HG02798 (cell line): ENCODE measurements at regions not wholly inside any gene's neighbourhood (a gene's known extent, or its start where the extent isn't known, plus 50 kb on each side); places are given as distances from the start of the nearest gene placed in this dataset.
A peak's percentile ranks its signal among the peaks of the same experiment; 100 is the strongest.

Experiments used
- ATAC-seq: cut with Tn5 transposase; IDR thresholded peaks from one replicate; pipeline ENCODE4 v1.9.1; 2021; ENCODE audit warnings: mild to moderate bottlenecking; ENCODE audit not compliant: unreplicated experiment, poor library complexity

DNA sequence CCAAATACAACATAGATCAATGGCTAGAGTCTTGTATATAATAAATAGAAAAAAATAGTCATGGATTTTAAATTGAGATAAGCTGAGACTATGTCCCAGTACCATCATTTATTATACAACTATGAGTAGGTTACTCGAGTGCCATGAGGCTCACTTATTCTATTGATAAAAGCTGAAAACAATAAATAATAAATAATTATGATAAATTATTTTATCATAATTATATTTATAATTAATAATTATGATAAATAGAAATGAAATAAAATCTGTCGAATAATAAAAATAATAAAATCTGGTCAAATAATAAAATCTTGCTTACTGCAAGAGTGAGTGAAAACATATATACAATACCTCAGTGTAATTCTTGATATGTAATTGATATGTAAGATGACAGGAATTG lies 801.4 kb downstream of the FAM181B start:
- ATAC-seq, result no peak

DNA sequence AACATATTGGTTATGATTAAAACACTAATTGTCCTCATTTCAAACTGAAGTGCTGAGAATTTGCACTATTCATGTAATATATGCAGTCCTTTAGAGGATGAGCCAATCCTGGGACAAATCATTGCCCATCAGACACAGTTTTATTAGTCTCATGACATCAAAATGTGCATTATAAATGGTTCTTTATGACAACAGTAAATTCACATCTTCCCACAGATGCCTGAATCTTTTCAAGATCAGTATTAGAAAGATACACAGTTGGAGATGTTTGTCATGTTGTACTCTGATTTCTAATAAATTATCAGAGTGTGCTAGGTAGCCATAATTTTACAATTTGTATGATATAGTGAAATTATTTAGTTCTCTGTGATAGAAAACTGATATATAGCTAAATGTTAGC lies 813.5 kb downstream of the FAM181B start:
- ATAC-seq, result no peak

GRCh38 chr11:81916451-81916850 lies 817.2 kb downstream of the FAM181B start:
- ATAC-seq, result no peak

DNA sequence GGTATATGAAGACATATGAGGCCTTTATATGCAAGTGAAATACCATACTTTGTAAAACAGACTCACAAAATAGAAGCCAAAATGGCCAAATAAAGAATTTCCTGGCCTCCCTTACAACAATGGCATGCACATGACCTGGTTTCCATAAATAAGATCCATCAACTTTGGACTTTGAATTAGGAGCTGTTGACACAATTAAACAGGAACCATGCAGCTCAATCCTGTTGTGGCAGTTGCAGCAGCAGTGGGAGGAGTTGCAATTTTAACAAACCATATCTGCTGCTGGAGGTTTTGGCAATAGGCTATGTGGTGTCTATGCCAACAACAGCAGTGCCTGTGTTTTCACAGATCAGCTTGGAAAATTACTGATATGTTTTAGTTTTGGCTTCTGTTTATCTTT lies 818.6 kb downstream of the FAM181B start:
- no peak for ATAC-seq

DNA sequence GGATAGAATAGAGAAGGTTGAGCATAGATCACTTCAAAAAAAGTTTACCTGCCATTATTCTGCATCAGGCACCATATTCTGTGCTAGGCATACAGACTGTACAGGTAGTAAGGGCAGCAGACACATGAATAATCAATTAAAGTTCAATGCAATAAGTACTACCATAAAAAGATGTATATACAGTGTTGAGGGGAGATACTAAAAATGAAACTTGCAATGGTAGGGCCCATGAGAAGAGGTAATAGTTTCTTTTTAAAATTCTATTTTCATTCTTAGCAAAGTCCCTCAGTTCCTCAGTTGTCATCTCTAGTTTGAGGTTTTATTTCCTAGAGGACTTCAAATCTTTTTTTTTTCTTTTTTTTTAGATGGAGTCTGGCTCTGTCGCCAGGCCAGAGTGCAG lies 819.9 kb downstream of the FAM181B start:
- no peak for ATAC-seq

DNA sequence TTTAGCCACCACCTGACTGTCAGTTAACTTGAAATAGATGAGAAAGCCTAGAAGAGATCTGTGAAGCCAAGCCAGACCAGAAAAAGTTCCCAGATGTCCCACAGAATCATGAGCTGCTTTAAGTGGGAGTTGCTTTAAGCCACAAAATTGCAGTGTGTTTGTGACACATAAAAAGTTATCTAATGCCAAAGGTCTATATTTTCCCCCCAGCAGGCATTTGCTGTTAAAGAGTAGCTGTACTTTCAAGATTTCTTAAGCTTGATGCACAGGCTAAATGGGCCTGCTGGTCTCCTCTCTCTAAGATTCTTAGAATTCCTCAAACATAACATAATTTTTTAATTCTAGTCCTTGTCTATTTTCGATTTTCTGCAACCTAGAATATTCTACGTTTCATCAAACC lies 825.7 kb downstream of the FAM181B start:
- ATAC-seq, result no peak

- no peak for ATAC-seq
These were observed 834.5 kb downstream of the FAM181B start for GRCh38 chr11:81899156-81899555.

DNA sequence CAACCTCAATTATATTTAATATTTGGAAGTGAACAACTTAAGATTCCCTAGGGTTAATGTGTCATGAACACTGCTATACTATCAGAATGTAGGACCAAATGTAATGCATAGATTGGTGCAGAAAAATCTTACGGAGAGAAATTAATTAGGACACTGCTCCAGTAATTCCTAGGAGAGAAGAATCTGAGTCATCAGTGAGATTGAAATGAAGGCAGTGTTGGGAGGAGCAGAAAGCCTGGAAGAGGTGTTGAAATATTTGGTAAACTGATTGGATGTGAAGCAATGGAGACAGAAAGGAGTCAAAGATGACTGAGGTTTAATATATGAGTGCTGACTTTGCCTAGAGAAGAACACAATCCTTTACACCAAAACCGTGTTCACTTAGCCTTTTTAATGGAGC lies 836.0 kb downstream of the FAM181B start:
- ATAC-seq, result no peak

- ATAC-seq, result peak; percentile 47
These were observed 838.4 kb downstream of the FAM181B start for GRCh38 chr11:81895258-81895657.

- ATAC-seq, result no peak
These were observed 840.7 kb downstream of the FAM181B start for GRCh38 chr11:81892770-81893635.

- ATAC-seq, result no peak
These were observed 845.3 kb downstream of the FAM181B start for GRCh38 chr11:81888391-81888790.

- ATAC-seq, result no peak
These were observed 846.0 kb downstream of the FAM181B start for GRCh38 chr11:81887671-81888070.

DNA sequence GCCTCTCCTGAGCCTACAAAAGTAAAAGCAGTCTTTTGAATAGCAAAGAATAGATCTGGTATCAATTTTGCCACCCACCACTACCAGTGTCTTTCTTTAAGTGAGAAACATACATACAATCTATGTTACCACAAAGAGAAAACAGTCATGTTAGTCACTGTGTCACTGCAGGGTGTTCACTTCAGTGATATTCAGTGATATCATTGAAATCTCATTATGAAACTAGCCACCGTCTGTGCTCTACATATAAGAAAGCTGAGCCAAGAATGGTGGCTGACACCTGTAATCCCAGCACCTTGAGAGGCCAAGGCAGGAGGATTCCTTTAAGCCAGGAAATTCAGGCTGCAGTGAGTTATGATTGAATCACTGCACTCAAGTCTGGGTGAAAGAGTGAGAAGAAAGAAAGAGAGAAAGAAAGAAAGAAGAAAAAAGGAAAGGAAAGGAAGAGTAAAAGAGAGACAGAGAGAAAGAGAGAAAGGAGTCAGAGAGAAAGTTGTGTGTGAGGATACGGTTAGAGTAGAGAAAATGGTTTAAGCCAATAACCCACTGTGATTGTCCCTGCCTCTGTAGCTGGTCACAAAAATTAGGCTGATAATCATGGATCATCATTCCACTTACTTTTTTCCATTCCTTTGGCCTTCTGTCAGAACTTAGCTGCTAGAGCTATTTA lies 847.1 kb downstream of the FAM181B start:
- ATAC-seq, result no peak

DNA sequence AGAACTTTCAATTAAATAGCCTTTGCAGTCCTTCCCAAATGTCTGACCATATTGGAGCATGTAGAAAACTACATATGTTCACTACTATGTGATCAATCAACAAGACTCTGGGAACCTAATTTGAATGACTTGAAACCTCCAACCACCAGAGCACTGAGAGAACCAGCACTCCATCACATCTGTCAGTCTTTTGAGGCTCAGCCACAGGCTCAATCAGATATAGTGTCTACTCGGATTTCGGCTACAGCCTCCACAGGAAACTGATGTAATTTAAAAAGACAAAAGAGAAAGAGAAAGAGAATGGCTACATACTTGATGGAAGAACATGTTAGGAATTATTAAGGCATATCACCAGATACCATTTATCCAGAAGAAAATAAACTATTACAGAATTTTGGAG lies 859.0 kb downstream of the FAM181B start:
- peak; percentile 51 for ATAC-seq

- ATAC-seq, result no peak
These were observed 862.8 kb downstream of the FAM181B start for GRCh38 chr11:81870815-81871214.

GRCh38 chr11:81870066-81870412 lies 863.6 kb downstream of the FAM181B start:
- peak; percentile 61 for ATAC-seq

DNA sequence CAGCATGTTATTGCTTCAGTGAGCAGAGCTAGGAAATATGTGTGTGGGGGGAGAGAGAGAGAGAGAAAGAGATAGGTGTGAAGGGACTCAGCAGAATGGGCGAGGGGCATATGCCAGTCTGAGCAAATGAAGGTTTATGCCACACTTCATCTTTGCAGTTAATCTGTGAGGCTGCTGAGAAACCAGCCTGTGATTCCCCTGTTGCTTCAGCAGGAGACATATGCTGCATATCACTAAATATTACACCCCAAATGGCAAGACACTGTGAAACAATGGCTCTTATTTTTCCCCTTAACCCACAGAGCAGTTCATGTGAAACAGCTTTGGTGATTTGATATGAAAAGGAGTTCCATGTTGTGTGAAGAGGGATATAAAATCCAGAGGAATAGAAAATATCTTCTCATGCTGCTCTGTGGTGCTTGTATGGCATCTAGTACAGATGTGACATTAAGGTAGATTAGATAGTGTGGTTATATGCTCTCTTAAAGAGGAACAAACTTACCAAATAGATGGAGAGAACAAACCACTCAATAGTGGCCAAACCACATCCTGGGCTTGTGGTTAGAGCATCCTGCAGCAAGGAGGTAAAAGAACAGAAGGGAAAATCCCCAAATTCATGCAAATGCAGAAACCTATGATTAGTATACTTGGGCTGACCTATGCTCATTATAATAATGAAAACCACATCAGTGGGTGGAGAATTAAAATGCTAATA lies 864.2 kb downstream of the FAM181B start:
- peak; percentile 92 for ATAC-seq

GRCh38 chr11:81866896-81867295 lies 866.8 kb downstream of the FAM181B start:
- ATAC-seq, result no peak

- ATAC-seq, result no peak
These were observed 876.3 kb downstream of the FAM181B start for GRCh38 chr11:81857386-81857785.

DNA sequence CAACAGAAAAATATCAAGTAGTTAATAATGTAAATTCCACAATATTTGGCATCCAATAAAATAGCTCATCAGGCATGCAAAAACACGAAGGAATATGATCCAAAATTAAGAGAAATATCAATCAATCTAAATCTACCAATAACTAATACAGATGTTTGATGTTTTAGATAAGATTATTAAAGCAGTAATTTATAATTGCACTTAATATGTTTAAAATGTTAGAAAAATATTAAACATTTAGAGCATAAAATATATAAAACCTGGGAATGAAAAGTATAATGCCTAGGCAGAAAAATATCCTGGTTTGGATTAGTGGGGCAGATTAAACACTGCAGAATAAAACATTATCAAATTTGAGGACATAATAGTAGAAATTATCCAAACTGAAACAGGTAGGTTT lies 879.9 kb downstream of the FAM181B start:
- ATAC-seq, result no peak

GRCh38 chr11:81852896-81853295 lies 880.8 kb downstream of the FAM181B start:
- ATAC-seq, result no peak
